HG02885 (cell line): ENCODE measurements at regions not wholly inside any gene's neighbourhood (a gene's known extent, or its start where the extent isn't known, plus 50 kb on each side); places are given as distances from the start of the nearest gene placed in this dataset.

Source experiments
- ATAC-seq: cut with Tn5 transposase; IDR thresholded peaks from one replicate; pipeline ENCODE4 v1.9.1; 2021; ENCODE audit warnings: mild to moderate bottlenecking; ENCODE audit not compliant: unreplicated experiment, poor library complexity

DNA sequence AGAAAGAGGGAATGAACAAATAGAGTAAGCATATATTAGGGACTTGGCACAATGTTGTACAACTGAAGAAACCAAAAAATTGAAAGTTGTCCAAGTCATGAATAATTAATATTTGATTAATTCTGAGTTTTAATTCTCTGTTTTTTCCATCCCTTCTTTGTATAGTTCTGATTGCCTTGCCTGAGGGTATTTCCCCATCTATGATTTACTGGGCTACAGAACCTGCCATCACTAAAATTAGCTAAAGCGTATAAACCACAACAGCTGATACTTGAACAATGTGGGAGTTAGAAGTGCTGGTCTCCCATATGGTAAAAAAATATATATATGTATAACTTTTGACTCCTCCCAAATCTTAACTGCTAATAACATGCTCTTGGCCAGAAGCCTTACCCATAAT is 1253.5 kb upstream of the CDH6 start:
- no peak for ATAC-seq

DNA sequence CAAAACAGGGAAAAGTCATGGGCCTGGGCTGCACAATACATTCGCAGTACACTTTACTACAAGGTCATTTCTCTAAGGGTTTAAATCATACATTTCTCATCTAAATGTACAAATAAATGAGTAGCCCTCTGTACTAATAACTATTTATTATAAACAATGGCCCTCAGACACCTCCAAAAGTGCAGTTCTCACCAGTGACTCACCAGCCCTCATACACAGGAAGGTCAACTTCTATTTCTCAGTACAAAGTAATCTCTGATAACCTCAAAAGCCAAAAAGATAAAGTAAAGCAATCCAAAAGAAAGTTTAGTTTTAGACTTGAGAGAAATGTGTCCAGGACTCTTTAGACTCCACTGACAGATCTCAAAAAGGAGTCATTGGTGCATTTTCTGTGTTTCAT is 1258.1 kb upstream of the CDH6 start:
- no peak for ATAC-seq

DNA sequence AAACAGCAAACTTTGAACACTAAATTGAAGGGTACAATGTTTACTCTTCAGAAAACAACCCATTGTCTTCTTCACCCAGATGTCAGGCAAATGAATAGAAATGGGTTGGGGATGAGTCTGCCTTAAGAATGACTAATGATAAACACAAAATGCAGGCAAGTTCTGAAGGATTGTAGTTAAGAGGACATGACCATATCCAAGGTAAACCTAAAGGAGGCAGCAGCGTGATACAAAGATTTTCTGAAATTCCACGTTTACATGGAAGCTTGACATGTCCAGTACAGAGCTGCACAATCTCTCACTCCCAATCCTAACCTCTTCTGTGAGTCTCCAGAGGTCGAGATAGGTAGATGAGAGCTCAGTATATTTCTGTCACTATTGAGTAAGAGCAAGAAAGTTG is 1263.2 kb upstream of the CDH6 start:
- no peak for ATAC-seq

DNA sequence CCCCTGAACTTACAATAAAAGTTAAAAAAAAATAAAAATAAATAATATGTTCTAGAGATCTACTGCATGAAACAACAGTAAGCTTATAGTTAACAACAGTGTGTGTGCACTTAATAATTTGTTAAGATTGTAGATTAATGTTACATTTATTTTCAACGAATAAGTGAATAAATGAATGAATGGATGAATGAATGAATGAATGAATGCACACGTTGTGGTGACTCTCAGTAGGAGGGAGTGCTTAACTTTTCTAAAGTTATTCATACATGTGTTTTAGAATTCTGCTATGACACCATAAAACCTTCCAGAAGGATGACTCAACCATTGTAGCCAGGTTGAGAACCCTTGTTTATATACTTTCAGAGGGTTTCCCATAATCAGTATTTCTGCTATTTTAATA is 1269.4 kb upstream of the CDH6 start:
- no peak for ATAC-seq

DNA sequence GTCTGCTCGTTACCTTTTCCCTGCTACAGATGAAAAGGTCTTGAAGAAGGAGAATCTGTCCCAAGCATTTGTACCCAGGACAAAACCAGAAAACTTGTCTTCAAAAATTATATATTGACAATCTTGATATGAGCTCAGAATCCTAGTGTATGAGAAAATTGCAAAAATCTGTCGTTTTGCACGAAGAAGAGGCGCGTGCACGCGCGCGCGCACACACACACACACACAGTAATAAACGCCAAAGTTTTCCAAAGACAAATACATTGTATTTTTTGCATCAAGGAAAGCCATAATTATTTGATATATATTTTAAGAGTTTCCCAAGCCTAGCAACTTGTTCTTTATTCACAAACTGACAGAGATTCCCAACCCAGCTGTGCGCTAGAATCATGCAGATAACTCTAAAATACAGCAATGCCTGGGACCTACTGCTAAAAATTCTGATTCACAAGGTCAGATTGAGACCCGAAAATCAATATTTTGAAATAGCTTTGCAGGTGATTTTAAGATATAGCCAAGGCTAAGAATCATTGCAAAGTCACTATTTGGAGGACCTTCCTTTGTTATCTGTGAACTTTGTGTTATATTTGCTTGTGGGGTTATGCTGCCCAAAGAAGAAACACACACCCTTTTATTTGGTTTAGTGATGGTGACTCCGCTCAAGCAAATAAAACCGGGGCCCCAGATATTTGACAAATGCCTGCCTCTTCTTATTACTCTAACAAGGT is 1287.7 kb upstream of the CDH6 start:
- ATAC-seq: no peak

DNA sequence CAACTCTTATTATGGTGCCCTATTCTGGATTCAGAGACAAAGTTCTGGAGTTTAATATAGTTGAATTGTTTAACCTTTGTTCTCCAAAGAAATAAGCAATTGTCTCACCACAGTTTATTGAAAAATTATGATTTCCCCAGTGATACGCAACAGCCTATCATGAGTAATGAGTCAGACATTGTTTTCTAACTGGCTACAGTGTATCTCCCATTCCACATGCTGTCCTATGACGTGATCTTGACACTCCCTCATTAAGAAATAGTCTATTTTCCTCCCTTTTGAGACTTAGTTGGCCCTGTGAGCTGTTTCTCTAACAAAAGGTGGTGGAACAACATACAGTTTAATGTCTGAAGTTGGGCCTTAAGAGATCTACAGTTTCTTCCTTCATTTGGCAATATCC is 1290.6 kb upstream of the CDH6 start:
- ATAC-seq: no peak

DNA sequence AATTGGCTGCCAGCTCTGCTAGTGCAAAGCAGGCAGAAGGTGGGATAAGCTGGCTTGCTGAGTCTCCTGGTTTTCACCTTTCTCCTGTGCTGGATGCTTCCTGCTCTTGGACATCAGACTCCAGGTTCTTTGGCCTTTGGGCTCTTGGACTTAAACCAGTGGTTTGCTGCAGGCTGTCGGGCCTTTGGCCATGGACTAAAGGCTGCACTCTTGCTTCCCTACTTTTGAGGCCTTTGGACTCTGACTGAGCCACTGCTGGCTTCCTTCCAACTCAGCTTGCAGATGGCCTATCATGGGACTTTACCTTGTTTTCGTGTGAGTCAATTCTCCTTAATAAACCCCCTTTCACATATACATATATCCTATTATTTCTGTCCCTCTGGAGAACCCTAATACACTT is 1293.9 kb upstream of the CDH6 start:
- ATAC-seq: no peak

DNA sequence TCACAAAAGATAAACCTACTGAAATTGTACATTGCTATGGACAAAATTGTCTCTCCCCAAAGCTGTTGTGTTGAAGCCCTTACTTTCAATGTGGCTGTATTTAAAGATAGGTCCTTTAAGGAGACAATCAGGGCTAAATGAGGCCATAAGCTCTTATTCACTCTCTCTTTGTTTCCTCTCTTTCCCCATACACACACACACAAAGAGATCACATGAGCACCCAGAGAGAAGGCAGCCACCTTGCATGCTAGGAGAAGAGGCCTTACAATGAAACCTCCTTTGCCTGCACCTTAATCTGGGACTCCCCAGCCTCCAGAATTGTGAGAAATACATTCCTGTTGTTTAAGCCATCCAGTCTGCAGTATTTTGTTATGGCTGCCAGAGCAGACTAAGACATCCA is 1295.6 kb upstream of the CDH6 start:
- ATAC-seq: no peak

DNA sequence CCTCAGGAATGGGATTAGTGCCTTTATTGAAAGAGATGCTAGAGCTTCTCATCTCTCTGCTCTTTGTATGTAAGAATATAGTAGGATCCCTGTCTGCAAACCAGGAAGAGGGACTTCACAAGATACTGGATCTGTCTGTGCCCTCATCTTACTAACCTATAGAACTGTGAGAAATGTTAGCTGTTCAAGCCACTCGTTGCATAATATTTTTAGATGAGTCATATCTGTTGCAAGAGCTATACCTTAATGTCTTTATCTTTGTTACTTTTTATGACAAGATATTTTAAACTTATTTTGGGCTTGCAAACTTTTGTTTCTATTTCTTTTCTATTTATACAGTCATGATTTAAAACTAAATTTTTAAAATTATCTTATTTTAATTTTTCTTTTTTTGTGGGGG is 1296.8 kb upstream of the CDH6 start:
- ATAC-seq: no peak

DNA sequence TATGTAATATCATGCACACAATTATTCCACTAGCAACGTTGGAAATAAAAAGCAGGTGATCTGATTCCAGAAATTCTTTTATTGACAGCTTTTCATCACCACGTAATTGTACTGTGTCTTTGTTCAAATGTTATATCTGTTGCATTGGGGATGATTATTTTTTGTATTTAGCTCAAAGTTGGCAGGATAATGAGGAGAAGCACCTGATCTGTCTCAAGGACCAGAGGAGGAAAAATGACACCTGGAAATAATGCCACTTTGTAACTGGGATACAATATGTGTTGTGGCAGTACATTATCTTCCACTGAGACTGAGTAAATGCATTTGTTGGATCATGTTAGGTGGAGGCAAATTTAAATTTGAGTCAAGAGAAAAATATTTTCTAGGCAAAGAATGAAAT is 1298.8 kb upstream of the CDH6 start:
- no peak for ATAC-seq

DNA sequence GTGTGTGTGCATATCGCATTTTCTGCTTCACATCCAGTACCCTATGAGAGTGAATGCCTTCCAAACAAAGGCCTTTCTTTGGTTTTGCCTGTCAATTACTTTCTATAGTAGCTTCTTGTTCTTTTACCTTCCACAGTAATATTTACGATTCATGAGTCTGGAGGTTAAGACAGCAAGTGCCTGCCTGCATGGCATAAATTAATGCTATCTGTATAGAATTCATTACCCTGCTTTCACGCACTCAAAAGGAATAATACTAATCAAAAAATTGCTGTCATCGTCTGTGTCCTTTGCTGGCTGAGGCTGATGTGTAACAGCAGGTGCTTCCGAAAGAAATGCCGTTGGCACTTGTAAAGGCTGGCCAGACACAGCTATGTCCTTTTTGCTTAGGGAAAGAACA is 1304.4 kb upstream of the CDH6 start:
- ATAC-seq: no peak

DNA sequence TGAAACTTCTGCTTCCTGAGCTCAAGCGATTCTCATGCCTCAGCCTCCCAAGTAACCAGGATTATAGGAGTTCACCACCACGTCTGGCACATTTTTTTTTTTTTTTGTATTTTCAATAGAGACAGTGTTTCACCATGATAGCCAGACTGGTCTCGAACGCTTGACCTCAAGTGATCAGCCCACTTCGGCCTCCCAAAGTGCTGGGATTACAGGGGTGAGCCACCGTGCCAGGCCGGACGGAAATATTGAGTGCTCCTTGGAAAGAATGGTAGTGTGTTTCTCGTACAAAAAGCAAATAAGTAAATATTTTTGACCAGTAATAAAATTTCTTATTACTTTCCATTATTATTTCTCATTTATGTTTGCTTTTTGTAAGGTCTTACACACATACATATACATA is 1307.9 kb upstream of the CDH6 start:
- no peak for ATAC-seq

DNA sequence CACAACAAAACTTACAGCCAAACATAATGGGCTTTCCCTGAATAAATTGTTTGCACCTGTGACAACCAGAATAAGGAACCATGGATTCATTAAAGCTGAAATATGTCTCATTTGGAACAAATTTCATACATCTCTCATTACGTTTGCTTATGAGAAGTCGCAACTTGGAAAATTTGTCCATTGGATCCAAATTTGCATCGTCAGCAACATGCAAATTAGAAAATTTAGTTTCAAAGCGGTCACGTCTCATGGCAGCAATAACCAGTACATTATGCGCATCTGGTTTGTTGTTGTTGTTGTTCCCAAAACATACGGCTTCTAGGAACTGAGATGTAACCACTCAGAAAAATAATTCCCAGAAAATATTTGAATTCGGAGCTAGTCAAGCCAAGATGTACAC is 1311.5 kb upstream of the CDH6 start:
- no peak for ATAC-seq

DNA sequence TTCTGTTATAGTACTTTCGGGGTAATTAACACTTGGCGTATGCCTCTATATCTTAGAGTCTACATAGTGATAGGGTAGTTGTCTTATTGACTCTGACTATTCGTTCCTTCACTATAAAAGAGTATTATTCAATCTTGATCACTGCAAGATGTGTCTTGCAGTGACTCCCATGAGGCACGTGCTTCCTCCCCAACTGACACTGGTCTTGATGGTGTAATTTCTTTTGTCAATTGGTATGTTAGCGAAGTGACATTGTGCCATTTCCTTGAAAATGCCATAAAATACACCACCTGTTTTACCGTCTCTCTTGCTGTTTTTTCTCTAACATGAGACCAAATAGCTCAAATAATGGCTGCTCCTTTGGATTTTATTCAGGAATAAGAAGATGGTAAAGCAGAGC is 1314.1 kb upstream of the CDH6 start:
- ATAC-seq: no peak

DNA sequence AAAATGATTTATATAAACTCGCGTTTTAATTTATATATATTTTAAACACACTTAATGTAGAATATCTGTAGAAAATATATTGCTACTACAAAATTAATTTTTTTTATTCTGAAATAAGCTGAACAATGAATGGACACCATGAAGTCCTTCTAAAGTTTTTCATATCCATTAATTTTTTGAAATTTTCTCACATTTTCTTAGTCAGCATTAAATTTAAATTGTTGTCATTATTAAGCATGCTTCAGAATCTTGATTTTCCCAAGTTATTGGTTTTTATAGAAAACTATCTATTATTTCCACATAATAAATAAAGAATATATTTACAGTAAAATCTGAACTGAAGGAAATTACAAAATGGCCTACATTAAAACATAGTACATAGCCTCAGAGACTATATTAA is 1314.9 kb upstream of the CDH6 start:
- no peak for ATAC-seq

DNA sequence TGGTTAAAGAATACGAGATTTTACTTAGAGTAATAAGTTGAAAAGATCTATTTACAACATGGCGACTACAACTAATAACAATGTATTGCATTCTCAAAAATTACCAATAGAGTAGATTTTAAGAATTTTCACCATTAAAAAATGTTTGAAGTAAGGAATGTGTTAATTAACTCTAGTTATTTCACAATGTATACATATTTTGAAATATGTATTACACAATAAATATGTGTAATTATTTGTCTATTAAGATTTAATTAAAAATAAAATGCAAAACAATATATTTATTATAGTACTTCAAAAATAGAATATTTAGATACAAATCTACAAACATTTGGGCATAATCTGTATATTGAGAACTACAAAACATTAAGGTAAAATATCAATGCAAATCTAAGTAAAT is 1326.3 kb upstream of the CDH6 start:
- ATAC-seq: no peak

DNA sequence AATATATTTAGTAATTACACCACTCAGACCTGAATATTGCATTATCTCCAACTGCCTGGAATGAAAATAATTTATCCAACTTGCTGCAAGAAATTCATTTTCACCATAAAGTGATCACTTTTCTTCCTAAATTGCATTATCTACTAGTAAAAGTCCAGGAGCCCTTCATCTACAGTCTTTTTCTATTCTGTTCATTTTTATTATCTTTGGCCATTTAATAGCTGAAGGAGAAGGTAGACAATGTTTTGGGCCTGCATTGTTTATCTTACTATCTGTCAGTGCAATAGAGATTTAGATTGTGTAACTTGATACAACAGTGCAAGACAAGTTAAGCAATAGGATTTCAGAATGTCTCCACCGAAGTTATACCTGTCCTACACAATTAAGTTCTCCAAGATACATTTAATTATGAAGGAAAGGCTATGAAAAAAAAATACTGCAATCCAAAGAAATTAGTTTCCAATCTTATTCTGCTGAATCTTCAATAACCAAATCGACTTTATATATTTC is 1339.7 kb upstream of the CDH6 start:
- no peak for ATAC-seq

DNA sequence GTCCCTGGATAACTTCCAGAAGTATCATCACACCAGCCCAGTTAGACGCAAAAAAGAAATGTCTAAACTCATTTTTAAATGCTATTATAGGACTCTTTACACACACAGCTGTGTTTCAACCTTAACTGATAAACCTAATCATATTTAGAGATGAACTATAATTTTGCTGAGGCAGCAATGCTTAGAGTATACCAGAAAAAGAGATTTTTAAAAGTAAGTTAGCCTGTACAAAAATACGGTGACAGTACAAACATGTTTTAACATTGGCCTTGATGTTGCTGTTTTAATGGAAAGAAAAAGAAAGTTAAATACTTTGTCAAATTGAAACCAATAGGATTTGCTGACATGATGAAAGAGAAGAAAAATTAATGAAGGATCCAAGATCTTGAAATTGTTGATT is 1341.2 kb upstream of the CDH6 start:
- ATAC-seq: no peak

DNA sequence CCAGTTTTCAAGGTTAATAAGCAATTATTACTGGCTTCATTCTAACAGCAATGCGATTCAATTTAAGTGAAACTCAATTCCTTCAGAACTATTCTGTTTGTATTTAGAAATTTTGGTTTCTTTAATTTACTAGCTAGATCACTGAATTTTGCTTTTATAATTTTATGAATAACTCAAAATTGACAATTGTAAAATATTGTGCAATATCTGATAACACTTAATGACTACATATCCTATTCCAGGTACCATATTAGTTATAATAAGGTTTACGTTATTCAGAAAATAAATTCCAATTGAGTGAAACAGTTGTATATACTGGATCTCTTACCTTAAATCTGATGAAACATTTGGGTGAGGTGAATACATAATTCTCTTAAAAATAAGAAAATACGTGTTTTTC is 1348.3 kb upstream of the CDH6 start:
- ATAC-seq: no peak

DNA sequence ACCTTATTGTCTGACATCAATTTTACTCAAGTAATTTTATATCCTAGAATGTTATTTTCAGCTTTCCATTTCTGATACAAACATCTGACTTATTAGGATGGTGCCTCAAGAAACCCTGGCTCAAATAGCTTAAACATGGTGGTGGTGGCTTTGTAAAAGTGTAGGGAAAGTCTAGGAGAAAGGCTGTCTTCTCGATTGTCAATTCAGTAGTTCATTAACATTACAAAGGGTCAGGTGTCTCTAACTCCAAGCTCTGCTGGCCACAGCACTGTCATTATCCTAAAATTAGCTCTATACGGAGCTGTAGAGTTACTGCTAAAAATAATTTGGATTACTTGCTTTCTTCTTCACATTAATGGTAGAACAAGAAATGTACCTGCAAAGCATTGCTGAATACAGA is 1360.1 kb upstream of the CDH6 start:
- no peak for ATAC-seq

DNA sequence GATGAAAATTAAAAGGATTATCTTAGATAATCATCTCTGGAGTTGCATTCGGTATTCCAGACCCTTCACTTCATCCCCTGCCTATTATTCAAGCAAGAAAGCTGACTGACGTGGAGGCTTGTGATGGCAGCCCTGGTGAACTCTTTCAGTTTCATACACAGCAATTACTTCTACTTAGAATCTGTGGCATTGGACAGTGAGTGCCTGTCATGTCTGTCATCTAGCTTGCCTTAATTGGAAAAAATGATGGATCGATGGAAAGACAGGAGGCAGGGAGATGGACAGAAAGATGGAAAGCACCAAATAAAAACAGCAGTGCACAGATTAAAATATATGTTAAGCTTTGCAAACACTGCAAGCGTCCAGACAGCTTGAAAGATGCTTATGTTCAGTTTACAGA is 1371.0 kb upstream of the CDH6 start:
- ATAC-seq: no peak

DNA sequence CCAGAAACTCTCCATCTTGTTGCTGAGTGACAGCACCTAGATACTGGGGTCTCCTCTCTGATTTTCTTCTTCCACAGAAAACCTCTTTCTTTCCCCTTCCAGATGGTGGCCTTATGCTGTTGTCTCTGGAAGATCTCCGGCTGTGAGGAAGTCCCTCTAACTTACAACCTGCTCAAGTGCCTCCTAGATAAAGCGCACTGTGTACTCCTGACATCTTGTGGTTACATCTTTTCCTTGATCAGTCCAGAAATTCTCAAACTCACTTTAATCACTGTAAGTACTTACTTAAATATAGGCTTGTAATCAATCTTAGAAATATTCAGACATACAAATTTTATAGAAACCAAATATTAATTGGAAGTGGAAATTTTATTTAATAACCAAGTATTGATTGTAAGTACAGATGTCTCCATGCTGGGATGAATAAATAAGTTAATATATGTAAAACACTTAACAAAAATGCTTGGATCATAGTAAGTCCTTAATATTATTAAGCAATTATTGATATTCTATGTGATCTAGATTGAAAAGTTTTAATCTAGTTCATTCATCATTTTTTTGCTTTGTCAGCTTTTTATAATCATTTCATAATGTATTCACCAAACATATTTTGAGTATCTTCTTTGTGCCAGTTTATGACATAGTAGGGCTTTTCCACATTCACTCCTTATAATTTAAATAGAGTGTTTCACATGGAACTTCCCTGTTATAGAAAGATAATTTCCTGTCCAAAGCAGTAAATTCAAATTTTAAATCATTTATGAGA is 1381.4 kb upstream of the CDH6 start:
- no peak for ATAC-seq
